WTC11 (cell line): ENCODE measurements at regions not wholly inside any gene's neighbourhood (a gene's known extent, or its start where the extent isn't known, plus 50 kb on each side); places are given as distances from the start of the nearest gene placed in this dataset.

Source experiments
- ETV6 ChIP-seq: sonication (generic); formaldehyde crosslinking; IDR thresholded peaks from 2 replicates; pipeline ENCODE4 v1.8.1; 2022; ENCODE audit warnings: mild to moderate bottlenecking, missing genetic modification reagents
- NFYB ChIP-seq: sonication (generic); formaldehyde crosslinking; conservative IDR thresholded peaks from 2 replicates; pipeline ENCODE4 v1.8.0; 2022; ENCODE audit warnings: low read depth, missing genetic modification reagents
- NR2C2 ChIP-seq: sonication (generic); formaldehyde crosslinking; IDR thresholded peaks from 2 replicates; pipeline ENCODE4 v1.8.0; 2022; ENCODE audit warnings: mild to moderate bottlenecking, missing genetic modification reagents
- SP1 ChIP-seq: sonication (generic); formaldehyde crosslinking; conservative IDR thresholded peaks from 2 replicates; pipeline ENCODE4 v1.8.1; 2022; ENCODE audit warnings: missing genetic modification reagents
- ZNF423 ChIP-seq: fragments of 250-450 bp; sonication (Bioruptor Pico); IDR thresholded peaks from 2 replicates; pipeline ENCODE4 v2.1.2; 2022; ENCODE audit warnings: mild to moderate bottlenecking, moderate library complexity
- TF ChIP-seq, protein P1 (sequence below): sonication (generic); formaldehyde crosslinking; conservative IDR thresholded peaks from 2 replicates; pipeline ENCODE4 v1.8.1; 2022; ENCODE audit warnings: mild to moderate bottlenecking, missing genetic modification reagents
- TF ChIP-seq, protein P2 (sequence below): fragments of 200-600 bp; IDR thresholded peaks from 2 replicates; pipeline ENCODE4 v1.8.0; 2022; ENCODE audit warnings: antibody characterized with exemption
- TF ChIP-seq, protein P3 (sequence below): sonication (generic); formaldehyde crosslinking; IDR thresholded peaks from 2 replicates; pipeline ENCODE4 v1.8.1; 2023; ENCODE audit warnings: mild to moderate bottlenecking, missing genetic modification reagents, moderate library complexity
- TF ChIP-seq, protein P4 (sequence below): sonication (generic); formaldehyde crosslinking; IDR thresholded peaks from 2 replicates; pipeline ENCODE4 v1.8.0; 2022; ENCODE audit warnings: missing genetic modification reagents
- TF ChIP-seq, protein P5 (sequence below): fragments of 250-450 bp; sonication (Bioruptor Pico); IDR thresholded peaks from 2 replicates; pipeline ENCODE4 v1.9.0; 2021; ENCODE audit warnings: mild to moderate bottlenecking

DNA sequence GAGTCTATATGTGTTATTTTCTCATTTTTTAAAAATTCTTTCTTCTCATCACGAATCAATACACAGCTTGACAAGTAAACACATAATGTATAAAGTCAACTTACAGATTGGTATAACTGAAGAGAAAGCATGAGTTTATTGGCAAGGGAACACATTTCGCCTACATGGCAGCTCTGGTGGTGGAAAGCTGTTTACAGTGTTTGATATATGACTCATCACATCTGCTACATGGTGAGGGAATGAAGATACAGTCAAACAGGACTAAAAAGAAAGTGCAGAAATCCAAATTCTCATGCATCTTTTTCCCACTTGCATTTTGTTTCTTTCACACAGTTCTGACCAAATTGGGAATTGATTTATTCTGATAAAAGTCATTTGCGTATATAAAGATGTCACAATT, 122.2 kb upstream of the ADGRL4 start:
- TF ChIP-seq NFYB (CRISPR knock-in tag) (no peak), SP1 (CRISPR knock-in tag) (no peak), ZNF423 (CRISPR knock-in tag) (no peak), ETV6 (no peak), NR2C2 (CRISPR knock-in tag) (no peak)
- TF ChIP-seq, protein P1, sequence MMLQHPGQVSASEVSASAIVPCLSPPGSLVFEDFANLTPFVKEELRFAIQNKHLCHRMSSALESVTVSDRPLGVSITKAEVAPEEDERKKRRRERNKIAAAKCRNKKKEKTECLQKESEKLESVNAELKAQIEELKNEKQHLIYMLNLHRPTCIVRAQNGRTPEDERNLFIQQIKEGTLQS (CRISPR knock-in tag) = no peak
- TF ChIP-seq, protein P2, sequence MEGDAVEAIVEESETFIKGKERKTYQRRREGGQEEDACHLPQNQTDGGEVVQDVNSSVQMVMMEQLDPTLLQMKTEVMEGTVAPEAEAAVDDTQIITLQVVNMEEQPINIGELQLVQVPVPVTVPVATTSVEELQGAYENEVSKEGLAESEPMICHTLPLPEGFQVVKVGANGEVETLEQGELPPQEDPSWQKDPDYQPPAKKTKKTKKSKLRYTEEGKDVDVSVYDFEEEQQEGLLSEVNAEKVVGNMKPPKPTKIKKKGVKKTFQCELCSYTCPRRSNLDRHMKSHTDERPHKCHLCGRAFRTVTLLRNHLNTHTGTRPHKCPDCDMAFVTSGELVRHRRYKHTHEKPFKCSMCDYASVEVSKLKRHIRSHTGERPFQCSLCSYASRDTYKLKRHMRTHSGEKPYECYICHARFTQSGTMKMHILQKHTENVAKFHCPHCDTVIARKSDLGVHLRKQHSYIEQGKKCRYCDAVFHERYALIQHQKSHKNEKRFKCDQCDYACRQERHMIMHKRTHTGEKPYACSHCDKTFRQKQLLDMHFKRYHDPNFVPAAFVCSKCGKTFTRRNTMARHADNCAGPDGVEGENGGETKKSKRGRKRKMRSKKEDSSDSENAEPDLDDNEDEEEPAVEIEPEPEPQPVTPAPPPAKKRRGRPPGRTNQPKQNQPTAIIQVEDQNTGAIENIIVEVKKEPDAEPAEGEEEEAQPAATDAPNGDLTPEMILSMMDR = no peak
- TF ChIP-seq, protein P3, sequence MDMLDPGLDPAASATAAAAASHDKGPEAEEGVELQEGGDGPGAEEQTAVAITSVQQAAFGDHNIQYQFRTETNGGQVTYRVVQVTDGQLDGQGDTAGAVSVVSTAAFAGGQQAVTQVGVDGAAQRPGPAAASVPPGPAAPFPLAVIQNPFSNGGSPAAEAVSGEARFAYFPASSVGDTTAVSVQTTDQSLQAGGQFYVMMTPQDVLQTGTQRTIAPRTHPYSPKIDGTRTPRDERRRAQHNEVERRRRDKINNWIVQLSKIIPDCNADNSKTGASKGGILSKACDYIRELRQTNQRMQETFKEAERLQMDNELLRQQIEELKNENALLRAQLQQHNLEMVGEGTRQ (CRISPR knock-in tag) = no peak
- TF ChIP-seq, protein P4, sequence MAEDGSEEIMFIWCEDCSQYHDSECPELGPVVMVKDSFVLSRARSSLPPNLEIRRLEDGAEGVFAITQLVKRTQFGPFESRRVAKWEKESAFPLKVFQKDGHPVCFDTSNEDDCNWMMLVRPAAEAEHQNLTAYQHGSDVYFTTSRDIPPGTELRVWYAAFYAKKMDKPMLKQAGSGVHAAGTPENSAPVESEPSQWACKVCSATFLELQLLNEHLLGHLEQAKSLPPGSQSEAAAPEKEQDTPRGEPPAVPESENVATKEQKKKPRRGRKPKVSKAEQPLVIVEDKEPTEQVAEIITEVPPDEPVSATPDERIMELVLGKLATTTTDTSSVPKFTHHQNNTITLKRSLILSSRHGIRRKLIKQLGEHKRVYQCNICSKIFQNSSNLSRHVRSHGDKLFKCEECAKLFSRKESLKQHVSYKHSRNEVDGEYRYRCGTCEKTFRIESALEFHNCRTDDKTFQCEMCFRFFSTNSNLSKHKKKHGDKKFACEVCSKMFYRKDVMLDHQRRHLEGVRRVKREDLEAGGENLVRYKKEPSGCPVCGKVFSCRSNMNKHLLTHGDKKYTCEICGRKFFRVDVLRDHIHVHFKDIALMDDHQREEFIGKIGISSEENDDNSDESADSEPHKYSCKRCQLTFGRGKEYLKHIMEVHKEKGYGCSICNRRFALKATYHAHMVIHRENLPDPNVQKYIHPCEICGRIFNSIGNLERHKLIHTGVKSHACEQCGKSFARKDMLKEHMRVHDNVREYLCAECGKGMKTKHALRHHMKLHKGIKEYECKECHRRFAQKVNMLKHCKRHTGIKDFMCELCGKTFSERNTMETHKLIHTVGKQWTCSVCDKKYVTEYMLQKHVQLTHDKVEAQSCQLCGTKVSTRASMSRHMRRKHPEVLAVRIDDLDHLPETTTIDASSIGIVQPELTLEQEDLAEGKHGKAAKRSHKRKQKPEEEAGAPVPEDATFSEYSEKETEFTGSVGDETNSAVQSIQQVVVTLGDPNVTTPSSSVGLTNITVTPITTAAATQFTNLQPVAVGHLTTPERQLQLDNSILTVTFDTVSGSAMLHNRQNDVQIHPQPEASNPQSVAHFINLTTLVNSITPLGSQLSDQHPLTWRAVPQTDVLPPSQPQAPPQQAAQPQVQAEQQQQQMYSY (CRISPR knock-in tag) = no peak
- TF ChIP-seq, protein P5, sequence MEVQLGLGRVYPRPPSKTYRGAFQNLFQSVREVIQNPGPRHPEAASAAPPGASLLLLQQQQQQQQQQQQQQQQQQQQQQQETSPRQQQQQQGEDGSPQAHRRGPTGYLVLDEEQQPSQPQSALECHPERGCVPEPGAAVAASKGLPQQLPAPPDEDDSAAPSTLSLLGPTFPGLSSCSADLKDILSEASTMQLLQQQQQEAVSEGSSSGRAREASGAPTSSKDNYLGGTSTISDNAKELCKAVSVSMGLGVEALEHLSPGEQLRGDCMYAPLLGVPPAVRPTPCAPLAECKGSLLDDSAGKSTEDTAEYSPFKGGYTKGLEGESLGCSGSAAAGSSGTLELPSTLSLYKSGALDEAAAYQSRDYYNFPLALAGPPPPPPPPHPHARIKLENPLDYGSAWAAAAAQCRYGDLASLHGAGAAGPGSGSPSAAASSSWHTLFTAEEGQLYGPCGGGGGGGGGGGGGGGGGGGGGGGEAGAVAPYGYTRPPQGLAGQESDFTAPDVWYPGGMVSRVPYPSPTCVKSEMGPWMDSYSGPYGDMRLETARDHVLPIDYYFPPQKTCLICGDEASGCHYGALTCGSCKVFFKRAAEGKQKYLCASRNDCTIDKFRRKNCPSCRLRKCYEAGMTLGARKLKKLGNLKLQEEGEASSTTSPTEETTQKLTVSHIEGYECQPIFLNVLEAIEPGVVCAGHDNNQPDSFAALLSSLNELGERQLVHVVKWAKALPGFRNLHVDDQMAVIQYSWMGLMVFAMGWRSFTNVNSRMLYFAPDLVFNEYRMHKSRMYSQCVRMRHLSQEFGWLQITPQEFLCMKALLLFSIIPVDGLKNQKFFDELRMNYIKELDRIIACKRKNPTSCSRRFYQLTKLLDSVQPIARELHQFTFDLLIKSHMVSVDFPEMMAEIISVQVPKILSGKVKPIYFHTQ (CRISPR knock-in tag) = no peak
